Duodenal mucosa (tissue), 2 donors: ENCODE measurements at regions not wholly inside any gene's neighbourhood (a gene's known extent, or its start where the extent isn't known, plus 50 kb on each side); places are given as distances from the start of the nearest gene placed in this dataset.

Experiments
- H3K27ac ChIP-seq: one replicate; pipeline ENCODE4 v1.7.0; 2013; ENCODE audit warnings: low read depth, low read length
- H3K27me3 ChIP-seq, 2 donors: one replicate each; pipeline ENCODE4 v1.7.0; 2013; ENCODE audit warnings: low read length in 2 of 2, control low read depth in 1 of 2; ENCODE audit not compliant: insufficient read depth in 2 of 2, control insufficient read depth in 1 of 2
- H3K36me3 ChIP-seq, 2 donors: one replicate each; pipeline ENCODE4 v1.7.0; 2013; ENCODE audit warnings: low read length in 2 of 2, control low read depth in 1 of 2; ENCODE audit not compliant: insufficient read depth in 2 of 2, control insufficient read depth in 1 of 2
- H3K4me1 ChIP-seq, 2 donors: one replicate each; pipeline ENCODE4 v1.7.0; 2013; ENCODE audit warnings: low read length in 2 of 2, control low read depth in 1 of 2; ENCODE audit not compliant: insufficient read depth in 2 of 2, control insufficient read depth in 1 of 2
- H3K4me3 ChIP-seq, 2 donors: one replicate each; pipeline ENCODE4 v1.7.0; 2013; ENCODE audit warnings: low read length in 2 of 2, low read depth in 1 of 2
- H3K9ac ChIP-seq, 2 donors: one replicate each; pipeline ENCODE4 v1.7.0; 2013; ENCODE audit warnings: low read length in 2 of 2, low read depth in 1 of 2
- H3K9me3 ChIP-seq, 2 donors: one replicate each; pipeline ENCODE4 v1.7.0; 2013; ENCODE audit warnings: low read length in 2 of 2, control low read depth in 1 of 2; ENCODE audit not compliant: control insufficient read depth in 1 of 2

DNA sequence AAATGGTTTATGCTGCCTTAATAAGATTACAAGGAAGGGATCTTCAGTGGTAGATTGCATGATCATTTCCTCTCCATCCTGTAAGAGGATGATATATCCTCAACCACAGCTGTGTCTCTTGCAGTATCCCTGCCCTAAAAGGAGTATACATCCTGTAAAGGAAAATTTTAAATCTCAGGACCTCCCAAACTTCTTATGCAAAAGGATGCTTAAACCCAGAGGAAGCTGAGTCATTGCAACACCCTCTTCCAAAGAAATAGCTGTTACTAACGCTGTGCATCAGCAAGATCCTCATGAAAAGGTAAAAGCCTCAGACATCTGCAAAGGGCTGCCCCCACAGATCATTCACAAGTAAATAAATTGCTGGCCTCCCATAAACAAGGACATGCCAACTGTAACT, 599.0 kb downstream of the PRELID2 start:
- Histone ChIP-seq H3K9ac (no peak overlapping the region), H3K27me3 (no peaks in the 10 kb centered on the region), H3K36me3 (no peaks in the 10 kb centered on the region), H3K9me3 (no peaks in the 10 kb centered on the region), H3K27ac (no peak overlapping the region), H3K4me3 (no peak overlapping the region), H3K4me1 (no peaks in the 10 kb centered on the region)

DNA sequence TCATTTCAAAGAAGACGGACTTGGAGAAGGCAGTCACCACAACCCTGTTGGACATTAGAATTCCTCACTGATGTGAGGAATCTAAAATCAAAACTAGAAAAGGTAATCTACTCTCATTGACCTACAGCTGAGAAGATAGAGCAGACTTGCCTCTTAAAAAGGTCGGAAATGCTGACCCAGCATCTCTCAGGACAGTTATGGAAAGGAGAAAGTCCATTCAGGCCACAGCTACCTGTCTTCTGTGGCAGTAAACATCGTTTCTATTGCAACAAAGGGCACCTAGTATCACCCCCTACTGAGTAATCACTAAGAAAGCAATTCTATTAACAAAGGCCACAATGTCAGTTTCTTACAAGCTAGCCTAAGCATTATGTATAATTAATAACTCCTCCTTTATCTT, 601.7 kb downstream of the PRELID2 start:
- H3K9me3 ChIP-seq, result no peaks in the 10 kb centered on the region
- no peak overlapping the region for H3K27ac ChIP-seq
- H3K27me3 ChIP-seq, result no peaks in the 10 kb centered on the region
- H3K36me3 ChIP-seq, result no peaks in the 10 kb centered on the region
- no peak overlapping the region for H3K9ac ChIP-seq
- H3K4me1 ChIP-seq, result no peaks in the 10 kb centered on the region
- no peak overlapping the region for H3K4me3 ChIP-seq

DNA sequence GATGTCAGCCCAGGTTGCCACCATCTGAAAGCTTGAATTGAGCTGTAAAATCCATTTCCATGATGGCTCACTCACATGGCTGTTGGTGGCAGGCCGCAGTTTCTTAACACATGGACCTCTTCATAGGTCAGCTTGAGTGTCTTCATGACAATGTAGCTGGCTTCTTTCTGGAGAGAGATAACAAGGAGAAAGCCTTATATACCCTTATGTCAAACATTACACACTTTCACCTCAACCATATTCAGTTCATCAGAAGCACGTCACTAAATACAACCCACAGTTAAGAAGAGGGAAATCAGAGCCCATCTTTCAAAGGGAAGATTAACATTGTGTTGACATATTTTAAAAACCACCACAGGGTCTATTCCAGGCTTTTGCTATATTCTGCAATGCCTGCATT, 604.4 kb downstream of the PRELID2 start:
- H3K27me3 ChIP-seq, result no peaks in the 10 kb centered on the region
- H3K9ac ChIP-seq, result no peak overlapping the region
- H3K4me3 ChIP-seq, result no peak overlapping the region
- no peaks in the 10 kb centered on the region for H3K4me1 ChIP-seq
- H3K9me3 ChIP-seq, result no peaks in the 10 kb centered on the region
- no peak overlapping the region for H3K27ac ChIP-seq
- H3K36me3 ChIP-seq, result no peaks in the 10 kb centered on the region

DNA sequence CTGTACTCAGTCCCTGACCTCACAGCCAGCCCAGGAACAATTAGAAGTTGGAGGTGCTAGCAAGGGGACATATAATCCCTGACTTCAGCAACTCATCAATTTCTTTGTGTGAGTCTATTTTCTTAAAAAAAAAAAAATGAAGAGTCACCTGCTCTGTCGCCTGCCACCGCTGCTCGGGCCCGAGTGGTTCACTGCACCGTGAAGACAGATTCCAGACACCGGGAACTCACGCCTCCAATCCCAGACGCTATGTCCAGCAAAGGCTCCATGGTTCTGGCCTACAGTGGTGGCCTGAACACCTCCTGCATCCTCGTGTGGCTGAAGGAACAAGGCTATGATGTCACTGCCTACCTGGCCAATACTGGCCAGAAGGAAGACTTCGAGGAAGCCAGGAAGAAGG, 606.6 kb downstream of the PRELID2 start:
- no peaks in the 10 kb centered on the region for H3K9me3 ChIP-seq
- no peaks in the 10 kb centered on the region for H3K36me3 ChIP-seq
- H3K9ac ChIP-seq, result no peak overlapping the region
- no peaks in the 10 kb centered on the region for H3K27me3 ChIP-seq
- H3K27ac ChIP-seq, result no peak overlapping the region
- H3K4me1 ChIP-seq, result no peaks in the 10 kb centered on the region
- no peak overlapping the region for H3K4me3 ChIP-seq

DNA sequence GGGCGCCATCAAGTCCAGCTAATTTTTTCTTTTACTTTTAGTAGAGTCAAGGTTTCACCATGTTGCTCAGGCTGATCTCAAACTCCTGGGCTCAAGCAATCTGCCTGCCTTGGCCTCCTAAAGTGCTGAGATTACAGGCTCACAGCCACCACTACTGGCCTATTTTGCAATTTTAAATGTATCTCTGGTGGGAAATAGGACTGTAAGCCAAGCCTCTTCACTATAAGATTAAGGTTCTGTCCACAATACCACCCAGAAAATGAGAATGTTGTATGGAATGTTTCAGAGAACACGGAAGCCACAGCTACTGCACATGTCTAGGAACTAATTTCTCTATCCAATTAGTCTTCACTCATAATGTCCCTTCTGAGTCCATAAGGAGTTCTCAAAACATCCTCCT, 607.3 kb downstream of the PRELID2 start:
- H3K9me3 ChIP-seq, result no peaks in the 10 kb centered on the region
- no peaks in the 10 kb centered on the region for H3K4me1 ChIP-seq
- H3K4me3 ChIP-seq, result no peak overlapping the region
- no peak overlapping the region for H3K27ac ChIP-seq
- no peaks in the 10 kb centered on the region for H3K27me3 ChIP-seq
- no peaks in the 10 kb centered on the region for H3K36me3 ChIP-seq
- no peak overlapping the region for H3K9ac ChIP-seq

DNA sequence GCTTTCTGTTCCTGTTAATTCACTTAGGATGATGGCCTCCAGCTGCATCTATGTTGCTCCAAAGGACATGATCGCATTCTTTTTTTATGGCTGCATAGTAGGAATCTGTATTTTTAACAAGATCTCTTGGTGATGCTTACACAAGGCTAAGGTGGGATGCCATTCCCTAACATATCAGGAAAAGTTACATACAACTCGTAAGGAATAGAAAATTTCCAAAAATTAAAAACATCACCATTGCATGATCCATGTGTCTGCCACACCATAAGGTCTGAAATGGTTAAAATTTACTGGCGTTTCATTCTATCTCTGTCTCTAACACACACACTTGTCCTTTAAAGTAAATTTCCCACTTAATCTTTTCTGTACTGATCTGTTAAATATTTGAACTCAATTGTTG, 608.4 kb downstream of the PRELID2 start:
- no peak overlapping the region for H3K4me3 ChIP-seq
- no peaks in the 10 kb centered on the region for H3K36me3 ChIP-seq
- no peaks in the 10 kb centered on the region for H3K4me1 ChIP-seq
- no peaks in the 10 kb centered on the region for H3K27me3 ChIP-seq
- H3K9me3 ChIP-seq, result no peaks in the 10 kb centered on the region
- no peak overlapping the region for H3K9ac ChIP-seq
- H3K27ac ChIP-seq, result no peak overlapping the region

DNA sequence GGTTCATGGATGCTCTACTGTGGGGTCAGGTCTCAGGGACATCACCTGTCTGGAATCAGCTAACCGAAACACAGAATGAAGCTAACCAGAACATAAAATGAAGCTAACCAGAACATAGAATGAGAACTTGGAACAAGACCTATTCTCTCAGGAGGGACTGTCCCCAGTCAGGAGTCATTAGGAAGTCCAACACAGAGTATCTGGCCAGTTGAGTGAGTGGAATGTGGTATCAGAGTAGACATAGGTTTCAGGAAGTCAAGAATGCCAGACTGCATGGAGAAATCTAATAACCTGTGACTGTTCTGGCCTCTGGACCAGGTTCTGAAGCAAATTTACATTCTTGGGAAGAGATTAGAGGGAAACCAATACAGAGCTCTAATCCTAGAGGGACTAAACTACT, 609.6 kb downstream of the PRELID2 start:
- Histone ChIP-seq H3K9me3 (no peaks in the 10 kb centered on the region), H3K9ac (no peak overlapping the region), H3K36me3 (no peaks in the 10 kb centered on the region), H3K27ac (no peak overlapping the region), H3K4me3 (no peak overlapping the region), H3K4me1 (no peaks in the 10 kb centered on the region), H3K27me3 (no peaks in the 10 kb centered on the region)

DNA sequence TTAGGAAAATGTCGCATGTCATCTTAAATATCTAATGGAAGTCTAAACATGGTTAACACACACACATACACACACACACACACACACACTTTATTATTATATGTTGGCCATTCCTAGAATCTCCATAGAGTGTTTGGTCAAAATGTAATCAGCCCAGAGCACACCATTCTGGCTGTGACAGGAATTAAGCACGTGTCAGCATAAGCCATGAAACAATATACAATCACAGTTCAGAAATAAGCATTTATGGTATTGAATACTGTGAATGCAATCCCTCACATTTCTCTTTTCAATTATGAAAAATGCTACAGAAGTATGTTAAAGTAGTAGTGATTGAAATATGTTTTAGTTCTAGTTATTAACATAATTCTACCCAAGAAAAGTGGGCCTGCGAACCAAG, 611.6 kb downstream of the PRELID2 start:
- Histone ChIP-seq H3K36me3 (no peaks in the 10 kb centered on the region), H3K9me3 (no peaks in the 10 kb centered on the region), H3K9ac (no peak overlapping the region), H3K4me1 (no peaks in the 10 kb centered on the region), H3K27me3 (no peaks in the 10 kb centered on the region), H3K4me3 (no peak overlapping the region), H3K27ac (no peak overlapping the region)

DNA sequence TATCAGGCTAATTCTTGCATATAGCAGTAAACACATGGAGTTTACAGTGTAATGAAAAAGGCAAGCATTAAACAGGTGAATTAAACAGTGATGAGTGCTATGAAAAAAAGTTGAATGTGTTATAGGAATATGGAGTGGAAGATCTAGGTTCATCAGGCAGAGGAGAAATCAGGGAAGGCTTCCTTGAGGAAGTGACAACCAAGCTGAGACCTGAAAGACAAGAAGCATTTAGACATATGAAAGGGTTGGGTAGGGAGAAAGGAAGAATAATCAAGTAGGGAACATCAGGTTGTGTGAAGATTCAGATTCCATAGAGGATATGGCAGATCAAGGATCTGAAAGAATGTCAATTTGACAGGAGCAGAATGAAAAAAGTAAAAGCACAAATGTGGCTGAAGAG, 612.5 kb downstream of the PRELID2 start:
- no peak overlapping the region for H3K27ac ChIP-seq
- no peaks in the 10 kb centered on the region for H3K27me3 ChIP-seq
- no peaks in the 10 kb centered on the region for H3K9me3 ChIP-seq
- no peaks in the 10 kb centered on the region for H3K4me1 ChIP-seq
- no peaks in the 10 kb centered on the region for H3K36me3 ChIP-seq
- no peak overlapping the region for H3K4me3 ChIP-seq
- no peak overlapping the region for H3K9ac ChIP-seq

DNA sequence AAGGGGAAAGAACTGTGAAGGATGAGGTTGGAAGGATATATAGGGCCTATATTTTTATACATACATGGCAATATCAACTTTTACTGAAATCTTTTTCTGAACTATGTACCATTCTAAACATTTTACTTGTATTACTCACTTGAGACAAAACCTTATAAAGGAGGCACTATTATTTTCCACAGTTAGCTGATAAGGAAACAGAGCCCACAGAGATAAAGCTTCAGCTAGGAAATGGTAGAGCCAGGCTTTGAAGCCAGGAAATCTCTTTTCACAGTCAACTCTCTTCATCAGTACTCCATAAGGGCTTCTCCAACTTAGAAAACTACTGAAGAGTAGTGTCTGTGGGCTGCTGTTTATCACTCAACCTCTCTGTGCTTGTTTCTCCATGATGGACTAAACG, 613.7 kb downstream of the PRELID2 start:
- Histone ChIP-seq H3K4me1 (no peaks in the 10 kb centered on the region), H3K27ac (no peak overlapping the region), H3K36me3 (no peaks in the 10 kb centered on the region), H3K9me3 (no peaks in the 10 kb centered on the region), H3K27me3 (no peaks in the 10 kb centered on the region), H3K4me3 (no peak overlapping the region), H3K9ac (no peak overlapping the region)

DNA sequence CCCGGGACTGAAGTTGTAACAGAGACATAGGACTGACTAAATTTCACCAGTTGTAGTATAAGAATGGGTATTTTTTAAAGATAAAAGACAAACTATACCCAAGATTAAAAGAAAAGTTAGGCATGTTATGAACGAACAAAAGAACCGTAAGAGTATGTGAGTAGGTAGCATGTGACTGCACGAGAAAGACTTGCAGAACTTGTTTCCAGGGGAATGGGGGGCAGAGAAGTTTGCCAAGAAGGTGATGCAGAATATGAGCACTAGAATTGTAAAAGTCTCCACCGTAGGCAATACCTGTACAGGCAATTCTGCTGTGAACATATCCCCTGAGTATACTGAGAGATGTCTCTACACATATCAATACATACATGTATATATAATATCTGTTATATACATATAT, 614.7 kb downstream of the PRELID2 start:
- H3K36me3 ChIP-seq, result no peaks in the 10 kb centered on the region
- H3K4me3 ChIP-seq, result no peak overlapping the region
- H3K4me1 ChIP-seq, result no peaks in the 10 kb centered on the region
- no peak overlapping the region for H3K9ac ChIP-seq
- H3K27me3 ChIP-seq, result no peaks in the 10 kb centered on the region
- peaks cover 0 to under 1% of the 10 kb centered on the region in 2 donors for H3K9me3 ChIP-seq
- no peak overlapping the region for H3K27ac ChIP-seq
